Mucosa of stomach (tissue), 1 donor: ENCODE measurements at regions not wholly inside any gene's neighbourhood (a gene's known extent, or its start where the extent isn't known, plus 50 kb on each side); places are given as distances from the start of the nearest gene placed in this dataset.
"Not testable (repeated sequence)": the region's sequence is repeated elsewhere in the genome, so short reads cannot be mapped to it uniquely, and the experiment has no call there.

ENCODE experiments used
- H3K27me3 ChIP-seq: one replicate; pipeline ENCODE4 v1.7.0; 2013; ENCODE audit warnings: mild to moderate bottlenecking, low read length; ENCODE audit not compliant: control insufficient read depth, insufficient read depth
- H3K36me3 ChIP-seq: one replicate; pipeline ENCODE4 v1.7.0; 2013; ENCODE audit warnings: low read length; ENCODE audit not compliant: control insufficient read depth, insufficient read depth
- H3K4me1 ChIP-seq: one replicate; pipeline ENCODE4 v1.7.0; 2013; ENCODE audit warnings: mild to moderate bottlenecking, low read length; ENCODE audit not compliant: control insufficient read depth, insufficient read depth
- H3K4me3 ChIP-seq: one replicate; pipeline ENCODE4 v1.7.0; 2013; ENCODE audit warnings: low read length
- H3K9ac ChIP-seq: one replicate; pipeline ENCODE4 v1.7.0; 2013; ENCODE audit warnings: mild to moderate bottlenecking, low read length, moderate library complexity
- H3K9me3 ChIP-seq: one replicate; pipeline ENCODE4 v1.7.0; 2013; ENCODE audit warnings: mild to moderate bottlenecking, low read length, moderate library complexity; ENCODE audit not compliant: control insufficient read depth
- donor health status: Pancreatic carcinoma.

DNA sequence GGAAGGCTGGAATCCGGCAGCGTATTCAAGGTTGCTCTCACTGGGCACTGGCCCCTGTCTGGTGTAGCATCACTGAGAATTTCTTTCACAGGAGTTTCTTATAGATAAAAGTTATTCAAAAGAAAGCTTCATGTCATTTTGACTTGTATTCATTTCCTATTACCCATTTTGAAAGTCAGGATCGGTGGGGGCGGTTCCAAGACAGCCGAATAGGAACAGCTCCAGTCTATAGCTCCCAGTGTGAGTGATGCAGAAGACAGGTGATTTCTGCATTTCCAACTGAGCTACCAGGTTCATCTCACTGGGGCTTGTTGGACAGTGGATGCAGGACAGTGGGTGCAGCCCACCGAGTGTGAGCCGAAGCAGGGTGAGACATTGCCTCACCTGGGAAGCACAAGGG lies 51.5 kb upstream of the CDC42EP3 start:
- not testable (repeated sequence) for H3K36me3 ChIP-seq, H3K4me1 ChIP-seq, H3K4me3 ChIP-seq, H3K27me3 ChIP-seq, H3K9me3 ChIP-seq, H3K9ac ChIP-seq

- Histone ChIP-seq H3K27me3 (no peaks in the 10 kb centered on the region), H3K9me3 (no peaks in the 10 kb centered on the region), H3K9ac (no peak overlapping the region), H3K36me3 (no peaks in the 10 kb centered on the region), H3K4me1 (no peaks in the 10 kb centered on the region), H3K4me3 (no peak overlapping the region)
Observed at GRCh38 chr2:37730037-37730818, 58.8 kb upstream of the CDC42EP3 start.

GRCh38 chr2:37732412-37732811 lies 61.0 kb upstream of the CDC42EP3 start:
- not testable (repeated sequence) for H3K9me3 ChIP-seq, H3K36me3 ChIP-seq, H3K9ac ChIP-seq, H3K4me3 ChIP-seq, H3K27me3 ChIP-seq, H3K4me1 ChIP-seq

GRCh38 chr2:37733251-37733650 lies 61.8 kb upstream of the CDC42EP3 start:
- Histone ChIP-seq H3K4me3 (no peak overlapping the region), H3K9ac (no peak overlapping the region), H3K27me3 (no peaks in the 10 kb centered on the region), H3K36me3 (no peaks in the 10 kb centered on the region), H3K4me1 (no peaks in the 10 kb centered on the region), H3K9me3 (no peaks in the 10 kb centered on the region)

- not testable (repeated sequence) for H3K4me1 ChIP-seq, H3K27me3 ChIP-seq, H3K4me3 ChIP-seq, H3K36me3 ChIP-seq, H3K9ac ChIP-seq, H3K9me3 ChIP-seq
Observed at GRCh38 chr2:37733955-37734354, 62.5 kb upstream of the CDC42EP3 start.

GRCh38 chr2:37734891-37735523 lies 63.6 kb upstream of the CDC42EP3 start:
- not testable (repeated sequence) for H3K27me3 ChIP-seq, H3K9ac ChIP-seq, H3K4me1 ChIP-seq, H3K9me3 ChIP-seq, H3K4me3 ChIP-seq, H3K36me3 ChIP-seq

DNA sequence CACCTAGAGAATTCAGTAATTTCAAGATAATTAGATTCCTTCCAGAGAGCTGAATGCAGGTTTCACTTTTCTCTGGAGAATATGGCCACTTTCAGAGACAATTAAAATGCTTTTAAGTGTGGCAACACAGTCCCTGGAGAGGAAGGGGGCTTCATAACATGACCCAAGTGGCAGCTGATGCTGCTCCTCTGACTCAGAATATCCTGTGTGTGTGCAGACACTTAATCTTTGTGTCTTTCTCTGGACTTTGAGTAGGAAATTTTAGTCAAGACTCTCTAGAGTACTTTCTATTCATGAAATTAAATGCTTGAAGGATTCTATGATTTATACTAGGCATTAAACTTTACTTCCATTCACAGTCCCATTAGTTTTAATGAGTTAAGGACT lies 64.1 kb upstream of the CDC42EP3 start:
- H3K4me3 ChIP-seq, H3K27me3 ChIP-seq, H3K36me3 ChIP-seq, H3K9me3 ChIP-seq, H3K9ac ChIP-seq, H3K4me1 ChIP-seq: not testable (repeated sequence)

DNA sequence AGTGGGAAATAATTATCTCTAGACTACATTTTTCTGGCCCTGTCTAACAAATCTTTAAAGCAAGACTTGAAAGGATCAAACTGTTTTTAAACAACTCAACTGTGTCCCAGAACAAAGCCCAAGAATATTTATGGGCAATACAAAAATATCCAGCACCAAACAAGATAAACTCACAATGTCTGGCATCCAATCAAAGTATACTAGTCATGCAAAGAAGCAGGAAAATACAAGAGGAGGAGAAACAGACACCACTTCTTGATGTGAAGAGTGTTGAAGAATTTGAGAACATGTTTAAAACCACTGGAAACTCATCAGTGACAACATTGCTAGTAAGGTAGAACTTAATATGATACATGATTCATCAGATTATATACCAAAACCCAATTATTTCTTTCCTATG lies 66.1 kb upstream of the CDC42EP3 start:
- Histone ChIP-seq H3K4me1 (no peaks in the 10 kb centered on the region), H3K36me3 (no peaks in the 10 kb centered on the region), H3K4me3 (no peak overlapping the region), H3K27me3 (no peaks in the 10 kb centered on the region), H3K9me3 (no peaks in the 10 kb centered on the region), H3K9ac (no peak overlapping the region)

GRCh38 chr2:37738266-37738885 lies 66.9 kb upstream of the CDC42EP3 start:
- no peak overlapping the region for H3K4me3 ChIP-seq
- no peaks in the 10 kb centered on the region for H3K4me1 ChIP-seq
- H3K9ac ChIP-seq, result no peak overlapping the region
- H3K27me3 ChIP-seq, result no peaks in the 10 kb centered on the region
- H3K9me3 ChIP-seq, result no peaks in the 10 kb centered on the region
- H3K36me3 ChIP-seq, result no peaks in the 10 kb centered on the region

DNA sequence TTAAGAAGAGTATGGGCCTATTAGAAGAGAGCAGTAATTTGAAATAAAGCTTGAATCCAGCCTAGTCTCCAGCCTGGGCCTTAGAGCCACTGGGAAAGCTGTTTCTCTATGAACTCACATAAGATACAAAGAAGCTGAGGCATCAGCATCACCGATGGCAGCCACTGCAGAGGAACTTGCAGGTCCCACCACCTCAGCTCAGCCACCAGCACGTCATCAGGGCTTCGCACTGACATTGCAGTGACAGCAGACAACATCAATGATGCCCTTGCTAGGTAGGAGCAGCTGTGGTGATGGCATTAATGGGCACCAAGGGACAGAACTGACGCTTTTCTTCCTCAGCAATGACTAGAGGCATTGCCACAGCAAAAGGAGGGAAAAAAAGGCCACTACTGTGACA lies 67.7 kb upstream of the CDC42EP3 start:
- H3K27me3 ChIP-seq, result no peaks in the 10 kb centered on the region
- H3K4me1 ChIP-seq, result no peaks in the 10 kb centered on the region
- no peaks in the 10 kb centered on the region for H3K9me3 ChIP-seq
- no peak overlapping the region for H3K9ac ChIP-seq
- no peaks in the 10 kb centered on the region for H3K36me3 ChIP-seq
- H3K4me3 ChIP-seq, result no peak overlapping the region

DNA sequence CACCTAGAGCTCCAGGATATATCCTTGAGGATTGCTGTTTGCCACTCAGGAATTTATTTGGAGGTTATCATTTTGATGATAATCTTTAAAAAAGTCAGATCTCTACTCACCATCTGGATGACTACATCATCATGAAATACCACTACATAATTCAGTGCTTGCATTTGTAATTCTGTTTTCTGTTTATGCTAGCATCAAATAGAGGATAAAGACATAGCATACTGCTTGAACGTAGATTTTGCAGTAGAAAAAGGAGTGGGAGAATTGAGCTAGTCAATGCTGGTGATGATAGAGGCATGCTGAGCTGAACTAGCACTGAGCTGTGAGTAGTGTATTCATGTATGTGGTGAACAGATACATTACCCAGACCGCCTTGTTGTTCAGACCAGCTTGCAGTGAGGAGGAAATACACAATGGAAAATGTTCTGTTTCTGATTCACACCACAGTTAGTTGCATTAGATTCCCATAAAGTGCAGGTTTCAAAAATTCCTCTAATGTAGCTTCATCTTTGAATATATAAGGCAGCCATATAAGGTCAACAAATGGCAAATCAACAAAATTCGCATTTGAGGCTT lies 68.8 kb upstream of the CDC42EP3 start:
- Histone ChIP-seq H3K4me3 (no peak overlapping the region), H3K27me3 (no peaks in the 10 kb centered on the region), H3K9me3 (no peaks in the 10 kb centered on the region), H3K4me1 (no peaks in the 10 kb centered on the region), H3K36me3 (no peaks in the 10 kb centered on the region), H3K9ac (no peak overlapping the region)

GRCh38 chr2:37742286-37742685 lies 70.8 kb upstream of the CDC42EP3 start:
- Histone ChIP-seq H3K9ac (no peak overlapping the region), H3K4me1 (no peaks in the 10 kb centered on the region), H3K9me3 (no peaks in the 10 kb centered on the region), H3K4me3 (no peak overlapping the region), H3K27me3 (no peaks in the 10 kb centered on the region), H3K36me3 (no peaks in the 10 kb centered on the region)
